ENCODE measurements at regions not wholly inside any gene's neighbourhood (a gene's known extent, or its start where the extent isn't known, plus 50 kb on each side); places are given as distances from the start of the nearest gene placed in this dataset.

DNA sequence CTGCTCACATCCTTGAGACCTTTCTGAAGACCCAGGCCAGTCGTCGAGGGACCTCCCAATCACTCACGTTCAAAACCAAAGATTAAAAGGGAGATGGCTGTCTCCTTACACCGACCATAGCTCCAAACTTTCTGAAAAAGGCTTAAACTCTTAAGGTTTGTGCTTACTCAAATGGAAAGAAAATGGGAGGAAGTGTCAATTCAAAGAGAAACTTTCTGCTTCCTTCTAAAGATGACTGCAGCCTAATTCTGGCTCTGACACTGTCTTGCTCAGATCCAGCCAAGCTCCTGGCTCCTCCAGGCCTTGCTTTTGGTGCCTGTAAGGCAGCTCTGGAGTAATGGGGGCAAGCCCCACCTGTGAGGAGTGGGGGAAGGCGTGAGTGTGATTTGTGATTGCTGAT, 54.9 kb upstream of the WSB1 start:
- Histone ChIP-seq H3K27me3 (no peaks in the 10 kb centered on the region), H3K36me3 (no peaks in the 10 kb centered on the region), H3K4me3 (no peak overlapping the region), H3K9me3 (no peaks in the 10 kb centered on the region), H3K27ac (no peak overlapping the region), H3K4me1 (ENCODE audit: insufficient read depth) (no peaks in the 10 kb centered on the region)
- 73 to 82% (median 78%) methylated on average over 5 of the region's 5 CpGs for WGBS, 3 donors
- DNase-seq = no peak
- intact Hi-C loops (cut with DNase I) = loop anchor here in 3 of 4 donors (5.0 to 10.0 kb wide), 3 partner anchors 113 to 363 kb away; partner anchors contain the start of gene KSR1 (in 2 of the 3)
- TF ChIP-seq EP300 (IDR thresholded peaks at IDR 0.05) = no peak
- no peak for TF ChIP-seq CTCF (IDR thresholded peaks at IDR 0.05)
- no peak for TF ChIP-seq POLR2A (IDR thresholded peaks at IDR 0.05)

- WGBS, 3 donors = 87 to 91% (median 90%) methylated on average over 7 of the region's 7 CpGs
- TF ChIP-seq POLR2A (IDR thresholded peaks at IDR 0.05) (no peak), EP300 (IDR thresholded peaks at IDR 0.05) (no peak), CTCF (IDR thresholded peaks at IDR 0.05) (no peak)
- intact Hi-C loops (cut with DNase I) = loop anchor here in 3 of 4 donors (5.0 to 10.0 kb wide), 3 partner anchors 113 to 363 kb away; partner anchors contain the start of gene KSR1 (in 2 of the 3)
- DNase-seq = no peak
- no peaks in the 10 kb centered on the region for H3K27me3 ChIP-seq
- H3K4me1 ChIP-seq (ENCODE audit: insufficient read depth) = no peaks in the 10 kb centered on the region
- H3K36me3 ChIP-seq = no peaks in the 10 kb centered on the region
- H3K4me3 ChIP-seq = no peak overlapping the region
- no peaks in the 10 kb centered on the region for H3K9me3 ChIP-seq
- H3K27ac ChIP-seq = no peak overlapping the region
Measured at GRCh38 chr17:27239584-27239983, 54.3 kb upstream of the WSB1 start.

- peaks cover 2% of the 10 kb centered on the region for H3K4me1 ChIP-seq (ENCODE audit: insufficient read depth)
- TF ChIP-seq CTCF (IDR thresholded peaks at IDR 0.05) (no peak), POLR2A (IDR thresholded peaks at IDR 0.05) (no peak), EP300 (IDR thresholded peaks at IDR 0.05) (no peak)
- 58 to 66% (median 59%) methylated on average over 9 to 10 of the region's 10 CpGs for WGBS, 3 donors
- intact Hi-C loops (cut with DNase I) = loop anchor here in 1 of 4 donors (10.0 kb wide), 1 partner anchor 55 kb away; the partner anchor contains the start of gene WSB1
- no peaks in the 10 kb centered on the region for H3K27me3 ChIP-seq
- DNase-seq = no peak
- no peak overlapping the region for H3K27ac ChIP-seq
- H3K36me3 ChIP-seq = no peaks in the 10 kb centered on the region
- no peak overlapping the region for H3K4me3 ChIP-seq
- no peaks in the 10 kb centered on the region for H3K9me3 ChIP-seq
Measured at GRCh38 chr17:27240086-27240801, 53.7 kb upstream of the WSB1 start.

- TF ChIP-seq POLR2A (IDR thresholded peaks at IDR 0.05) = no peak
- TF ChIP-seq EP300 (IDR thresholded peaks at IDR 0.05) = no peak
- no peak for TF ChIP-seq CTCF (IDR thresholded peaks at IDR 0.05)
- DNase-seq = no peak
- Histone ChIP-seq H3K27me3 (no peaks in the 10 kb centered on the region), H3K4me1 (ENCODE audit: insufficient read depth) (peaks cover 5% of the 10 kb centered on the region), H3K9me3 (no peaks in the 10 kb centered on the region), H3K27ac (no peak overlapping the region), H3K4me3 (no peak overlapping the region), H3K36me3 (no peaks in the 10 kb centered on the region)
- intact Hi-C loops (cut with DNase I) = loop anchor here in 1 of 4 donors (10.0 kb wide), 1 partner anchor 54 kb away; the partner anchor contains the start of gene WSB1
- 61 to 62% (median 62%) methylated on average over 5 of the region's 5 CpGs for WGBS, 3 donors
Measured at GRCh38 chr17:27240802-27241155, 53.1 kb upstream of the WSB1 start.

Data from ovary (tissue), 7 donors.